Type B pancreatic cell (in vitro differentiated cells): ENCODE measurements at regions not wholly inside any gene's neighbourhood (a gene's known extent, or its start where the extent isn't known, plus 50 kb on each side); places are given as distances from the start of the nearest gene placed in this dataset.

Source experiments
- DNase-seq: peaks from one replicate; pipeline ENCODE4 v3.0.0; 2021; ENCODE audit warnings: mixed read lengths; ENCODE audit not compliant: unreplicated experiment; ENCODE audit errors: extremely low spot score
- H3K27ac Mint-ChIP-seq: 2 replicates; pipeline ENCODE4 v1.8.0; 2021; ENCODE audit warnings: mild to moderate bottlenecking, mixed read lengths
- H3K27me3 Mint-ChIP-seq: 2 replicates; pipeline ENCODE4 v1.8.0; 2021; ENCODE audit warnings: mixed read lengths
- H3K36me3 Mint-ChIP-seq: 2 replicates; pipeline ENCODE4 v1.8.0; 2021; ENCODE audit warnings: mixed read lengths
- H3K4me1 Mint-ChIP-seq: one replicate; pipeline ENCODE4 v1.8.0; 2021; ENCODE audit warnings: mixed read lengths; ENCODE audit not compliant: unreplicated experiment
- H3K4me3 Mint-ChIP-seq: 2 replicates; pipeline ENCODE4 v1.8.0; 2021; ENCODE audit warnings: mild to moderate bottlenecking, mixed read lengths
- H3K9me3 Mint-ChIP-seq: 2 replicates; pipeline ENCODE4 v1.8.0; 2021; ENCODE audit warnings: mixed read lengths
- CTCF ChIP-seq: fragments of 200-600 bp; sonication (generic); conservative IDR thresholded peaks from 2 replicates; pipeline ENCODE4 v1.5.0; 2021; ENCODE audit warnings: antibody characterized with exemption, mild to moderate bottlenecking

- no peak for TF ChIP-seq CTCF
- no peaks in the 10 kb centered on the region for H3K36me3 Mint-ChIP-seq
- H3K4me3 Mint-ChIP-seq = no peak overlapping the region
- no peaks in the 10 kb centered on the region for H3K4me1 Mint-ChIP-seq
- H3K9me3 Mint-ChIP-seq = no peaks in the 10 kb centered on the region
- no peak overlapping the region for H3K27ac Mint-ChIP-seq
- no peaks in the 10 kb centered on the region for H3K27me3 Mint-ChIP-seq
- DNase-seq = no peak
Observed at GRCh38 chr18:41561961-41562360, 393.1 kb upstream of the PIK3C3 start.

- no peaks in the 10 kb centered on the region for H3K9me3 Mint-ChIP-seq
- no peak overlapping the region for H3K27ac Mint-ChIP-seq
- no peak overlapping the region for H3K4me3 Mint-ChIP-seq
- no peak for DNase-seq
- no peaks in the 10 kb centered on the region for H3K27me3 Mint-ChIP-seq
- H3K36me3 Mint-ChIP-seq = no peaks in the 10 kb centered on the region
- H3K4me1 Mint-ChIP-seq = no peaks in the 10 kb centered on the region
- no peak for TF ChIP-seq CTCF
Observed at GRCh38 chr18:41558715-41559114, 396.3 kb upstream of the PIK3C3 start.

- H3K36me3 Mint-ChIP-seq = no peaks in the 10 kb centered on the region
- H3K4me1 Mint-ChIP-seq = no peaks in the 10 kb centered on the region
- H3K27ac Mint-ChIP-seq = no peak overlapping the region
- no peak for TF ChIP-seq CTCF
- H3K4me3 Mint-ChIP-seq = no peak overlapping the region
- no peaks in the 10 kb centered on the region for H3K27me3 Mint-ChIP-seq
- no peaks in the 10 kb centered on the region for H3K9me3 Mint-ChIP-seq
- no peak for DNase-seq
Observed at GRCh38 chr18:41553716-41554115, 401.3 kb upstream of the PIK3C3 start.

GRCh38 chr18:41548521-41549260, 406.3 kb upstream of the PIK3C3 start:
- Mint-ChIP-seq H3K9me3 (no peaks in the 10 kb centered on the region), H3K4me1 (no peaks in the 10 kb centered on the region), H3K27me3 (no peaks in the 10 kb centered on the region), H3K36me3 (no peaks in the 10 kb centered on the region), H3K4me3 (no peak overlapping the region), H3K27ac (no peak overlapping the region)
- no peak for TF ChIP-seq CTCF
- DNase-seq = no peak

- Mint-ChIP-seq H3K9me3 (no peaks in the 10 kb centered on the region), H3K4me1 (no peaks in the 10 kb centered on the region), H3K4me3 (no peak overlapping the region), H3K36me3 (no peaks in the 10 kb centered on the region), H3K27ac (no peak overlapping the region), H3K27me3 (no peaks in the 10 kb centered on the region)
- no peak for TF ChIP-seq CTCF
- no peak for DNase-seq
Observed at GRCh38 chr18:41545091-41545888, 409.7 kb upstream of the PIK3C3 start.
